Sigmoid colon (tissue), 6 donors: ENCODE measurements at regions not wholly inside any gene's neighbourhood (a gene's known extent, or its start where the extent isn't known, plus 50 kb on each side); places are given as distances from the start of the nearest gene placed in this dataset.

Source experiments
- DNase-seq: peaks from one replicate; pipeline ENCODE4 v3.0.0-alpha.2; 2019
- H3K27ac ChIP-seq, 4 donors: fragments of 200-600 bp; sonication (generic); one replicate each; pipeline ENCODE4 v1.5.1; 2016 to 2019; ENCODE audit warnings: mild to moderate bottlenecking in 1 of 4
- H3K27me3 ChIP-seq, 3 donors: fragments of 200-600 bp; sonication (generic); one replicate each; pipeline ENCODE4 v1.5.1; 2019; ENCODE audit warnings: mild to moderate bottlenecking in 1 of 3
- H3K36me3 ChIP-seq, 4 donors: fragments of 200-600 bp; sonication (generic); one replicate each; pipeline ENCODE4 v1.5.1; 2016 to 2019
- H3K4me1 ChIP-seq, 4 donors: fragments of 200-600 bp; sonication (generic); one replicate each; pipeline ENCODE4 v1.5.1; 2017 to 2019
- H3K4me3 ChIP-seq, 4 donors: fragments of 200-600 bp; sonication (generic); one replicate each; pipeline ENCODE4 v1.5.1; 2017 to 2019; ENCODE audit warnings: mild to moderate bottlenecking in 2 of 4, moderate library complexity in 1 of 4
- H3K9me3 ChIP-seq, 4 donors: fragments of 200-600 bp in 3 of 4; sonication (generic) in 3 of 4; one replicate each; pipeline versions ENCODE4 v1.5.1 to v1.6.1; 2013 to 2019
- EP300 ChIP-seq, 4 donors: sonication (generic); formaldehyde crosslinking; IDR thresholded peaks; one replicate each; pipeline ENCODE4 v1.6.1; 2017; ENCODE audit warnings: antibody characterized with exemption in 4 of 4
- POLR2A ChIP-seq, 2 donors: fragments of 450-650 bp; IDR thresholded peaks; one replicate each; pipeline ENCODE4 v1.6.1; 2016; ENCODE audit warnings: antibody characterized with exemption in 2 of 2, mild to moderate bottlenecking in 2 of 2, moderate library complexity in 2 of 2
- POLR2AphosphoS5 ChIP-seq, 4 donors: sonication (generic); formaldehyde crosslinking; IDR thresholded peaks; one replicate each; pipeline ENCODE4 v1.6.1; 2017; ENCODE audit warnings: antibody characterized with exemption in 4 of 4
- WGBS, 2 donors: extraction: QIAGEN DNeasy Blood & Tissue Kit; methylation state at CpG; one replicate each; pipeline ENCODE4 v1.1.7; 2013; 5-methylcytosine and 5-hydroxymethylcytosine counted together
- intact Hi-C: fragments of 100-400 bp; cut with DNase I; formaldehyde crosslinking; loops from one replicate; pipeline ENCODE4 v1.15.1; 2023
- TF ChIP-seq, protein P1 (sequence below), 4 experiments: fragments of 450-650 bp in 3 of 4; fragments of 200-600 bp in 1 of 4; IDR thresholded peaks; one replicate each; pipeline ENCODE4 v1.5.1; 2016 to 2019; ENCODE audit warnings: antibody characterized with exemption in 4 of 4, mild to moderate bottlenecking in 3 of 4, moderate library complexity in 2 of 4
- donor health status: healthy with polysubstance abuse.
- donor health status: healthy.

DNA sequence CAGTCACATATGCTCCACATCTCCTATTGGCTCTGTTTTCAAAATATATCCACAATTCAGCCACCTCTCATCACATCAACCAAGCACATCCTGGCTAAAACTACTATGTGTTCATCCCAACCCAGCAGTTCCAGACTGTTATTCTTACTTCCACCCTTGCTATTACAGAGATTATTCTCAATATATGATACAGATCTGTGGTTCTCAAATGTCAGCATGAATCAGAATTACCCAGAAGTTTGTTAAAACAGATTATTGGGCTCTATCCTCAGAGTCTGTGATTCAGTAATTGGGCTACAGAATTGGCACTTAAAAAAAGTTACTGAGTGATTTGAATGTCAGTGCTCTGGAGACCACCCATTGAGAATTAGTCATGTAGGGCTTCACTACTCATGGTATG lies 78.8 kb upstream of the IZUMO3 start:
- Histone ChIP-seq H3K27ac (no peak overlapping the region), H3K9me3 (no peaks in the 10 kb centered on the region), H3K4me3 (no peak overlapping the region), H3K27me3 (no peaks in the 10 kb centered on the region), H3K36me3 (no peaks in the 10 kb centered on the region), H3K4me1 (no peaks in the 10 kb centered on the region)
- DNase-seq: no peak
- TF ChIP-seq POLR2A (IDR thresholded peaks at IDR 0.05) (no peak), POLR2AphosphoS5 (IDR thresholded peaks at IDR 0.05) (no peak), EP300 (IDR thresholded peaks at IDR 0.05) (no peak)
- TF ChIP-seq, protein P1, sequence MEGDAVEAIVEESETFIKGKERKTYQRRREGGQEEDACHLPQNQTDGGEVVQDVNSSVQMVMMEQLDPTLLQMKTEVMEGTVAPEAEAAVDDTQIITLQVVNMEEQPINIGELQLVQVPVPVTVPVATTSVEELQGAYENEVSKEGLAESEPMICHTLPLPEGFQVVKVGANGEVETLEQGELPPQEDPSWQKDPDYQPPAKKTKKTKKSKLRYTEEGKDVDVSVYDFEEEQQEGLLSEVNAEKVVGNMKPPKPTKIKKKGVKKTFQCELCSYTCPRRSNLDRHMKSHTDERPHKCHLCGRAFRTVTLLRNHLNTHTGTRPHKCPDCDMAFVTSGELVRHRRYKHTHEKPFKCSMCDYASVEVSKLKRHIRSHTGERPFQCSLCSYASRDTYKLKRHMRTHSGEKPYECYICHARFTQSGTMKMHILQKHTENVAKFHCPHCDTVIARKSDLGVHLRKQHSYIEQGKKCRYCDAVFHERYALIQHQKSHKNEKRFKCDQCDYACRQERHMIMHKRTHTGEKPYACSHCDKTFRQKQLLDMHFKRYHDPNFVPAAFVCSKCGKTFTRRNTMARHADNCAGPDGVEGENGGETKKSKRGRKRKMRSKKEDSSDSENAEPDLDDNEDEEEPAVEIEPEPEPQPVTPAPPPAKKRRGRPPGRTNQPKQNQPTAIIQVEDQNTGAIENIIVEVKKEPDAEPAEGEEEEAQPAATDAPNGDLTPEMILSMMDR (IDR thresholded peaks at IDR 0.05): no peak
- intact Hi-C loops: no loop called here

DNA sequence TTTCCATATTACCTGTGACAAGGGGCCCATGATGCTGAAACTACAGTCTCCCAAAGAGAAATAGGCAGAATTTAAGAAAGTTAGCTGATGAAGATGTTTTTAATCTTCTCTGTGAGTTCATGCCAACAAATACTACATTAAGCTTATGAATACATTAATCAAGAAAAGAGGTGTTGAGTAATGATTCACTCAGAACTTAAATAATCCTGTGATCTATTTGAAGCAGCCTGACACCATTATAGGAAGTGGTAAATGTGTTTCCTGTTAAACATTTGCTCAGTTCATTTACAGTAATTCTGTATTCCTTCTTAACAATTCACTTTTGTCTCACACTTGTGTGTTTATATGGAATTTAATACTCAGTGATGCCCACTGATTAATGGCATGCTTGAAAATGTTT lies 75.0 kb upstream of the IZUMO3 start:
- Histone ChIP-seq H3K4me3 (no peak overlapping the region), H3K27ac (no peak overlapping the region)

DNA sequence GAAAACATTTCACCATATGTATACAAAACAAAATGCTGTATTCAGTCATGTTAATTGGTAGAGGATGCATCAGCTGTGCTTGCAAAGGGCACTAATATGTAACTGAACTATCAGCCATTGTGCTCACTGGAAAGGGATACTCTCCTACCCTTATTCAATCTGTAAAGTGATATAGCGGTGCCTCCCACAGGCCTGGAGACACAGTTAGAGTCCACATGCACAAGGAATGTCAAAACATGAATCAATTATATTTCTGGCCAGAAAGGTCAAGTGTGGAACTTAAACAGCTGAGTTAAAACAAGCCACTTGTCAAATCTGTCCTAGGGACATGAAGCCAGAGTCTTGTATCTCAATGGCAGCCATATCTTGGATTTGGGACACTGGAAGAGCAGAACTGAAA lies 71.2 kb upstream of the IZUMO3 start:
- no peak overlapping the region for H3K4me3 ChIP-seq
- intact Hi-C loops: no loop called here
- WGBS, 2 donors: 76 to 82% methylated on average over 1 of the region's 1 CpG
- no peak overlapping the region for H3K27ac ChIP-seq
- no peaks in the 10 kb centered on the region for H3K27me3 ChIP-seq
- H3K36me3 ChIP-seq: no peaks in the 10 kb centered on the region
- H3K4me1 ChIP-seq: no peaks in the 10 kb centered on the region
- no peaks in the 10 kb centered on the region for H3K9me3 ChIP-seq
- no peak for DNase-seq
- TF ChIP-seq EP300 (IDR thresholded peaks at IDR 0.05) (no peak), POLR2AphosphoS5 (IDR thresholded peaks at IDR 0.05) (no peak), POLR2A (IDR thresholded peaks at IDR 0.05) (no peak)
- TF ChIP-seq, protein P1 (IDR thresholded peaks at IDR 0.05): no peak

More for the DNA sequence above, 75.0 kb upstream of the IZUMO3 start:
- H3K36me3 ChIP-seq: no peaks in the 10 kb centered on the region
- intact Hi-C loops: no loop called here
- H3K27me3 ChIP-seq: no peaks in the 10 kb centered on the region
- TF ChIP-seq POLR2AphosphoS5 (IDR thresholded peaks at IDR 0.05): no peak
- TF ChIP-seq, protein P1 (IDR thresholded peaks at IDR 0.05): no peak
- DNase-seq: no peak
- no peaks in the 10 kb centered on the region for H3K9me3 ChIP-seq
- H3K4me1 ChIP-seq: no peaks in the 10 kb centered on the region

DNA sequence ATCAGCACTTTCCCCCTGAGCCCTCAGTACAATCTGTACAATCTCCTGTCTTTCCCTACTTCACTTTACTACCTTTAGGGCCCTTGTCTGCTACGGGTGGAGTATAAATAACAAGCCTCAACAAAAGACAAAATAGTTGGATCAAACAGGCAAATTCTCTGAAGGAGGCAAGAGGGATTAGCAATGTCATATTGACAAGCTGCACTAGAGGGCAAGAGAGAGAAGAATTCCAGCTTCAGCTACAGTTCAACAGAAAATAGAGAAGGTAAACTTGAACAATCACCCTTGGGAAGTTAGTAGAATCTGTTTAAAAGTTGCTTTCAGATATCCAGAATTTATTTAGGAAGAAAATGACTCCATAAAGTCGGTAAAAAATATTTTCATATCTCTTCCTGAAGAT lies 68.4 kb upstream of the IZUMO3 start:
- intact Hi-C loops: no loop called here
- Histone ChIP-seq H3K27ac (no peak overlapping the region), H3K4me3 (no peak overlapping the region), H3K36me3 (no peaks in the 10 kb centered on the region), H3K9me3 (no peaks in the 10 kb centered on the region), H3K4me1 (no peaks in the 10 kb centered on the region), H3K27me3 (no peaks in the 10 kb centered on the region)
- DNase-seq: no peak
- WGBS, 2 donors: 39 to 40% methylated on average over 2 of the region's 2 CpGs
- TF ChIP-seq, protein P1 (IDR thresholded peaks at IDR 0.05): no peak
- no peak for TF ChIP-seq EP300 (IDR thresholded peaks at IDR 0.05)
- no peak for TF ChIP-seq POLR2AphosphoS5 (IDR thresholded peaks at IDR 0.05)
- TF ChIP-seq POLR2A (IDR thresholded peaks at IDR 0.05): no peak

DNA sequence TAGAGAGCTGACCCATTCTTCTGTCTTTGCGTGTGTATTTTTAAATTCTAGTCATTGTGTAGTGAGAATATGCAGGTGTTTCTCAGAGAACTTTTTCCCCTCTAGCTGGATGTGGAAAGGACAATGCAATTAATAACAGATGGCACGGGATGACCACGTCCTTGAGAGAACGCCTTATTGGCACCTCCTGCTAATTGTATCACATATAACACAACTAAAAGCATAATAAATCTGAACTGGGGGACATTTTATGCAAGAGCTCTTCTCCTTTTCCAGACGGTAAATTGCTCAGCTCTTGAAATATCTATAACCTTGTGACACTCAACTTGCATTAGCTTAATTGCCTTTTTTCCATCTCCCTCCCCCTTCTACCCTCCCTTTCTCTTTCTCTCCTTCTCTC lies 62.9 kb upstream of the IZUMO3 start:
- H3K4me1 ChIP-seq: no peaks in the 10 kb centered on the region
- no peaks in the 10 kb centered on the region for H3K9me3 ChIP-seq
- H3K36me3 ChIP-seq: no peaks in the 10 kb centered on the region
- H3K27ac ChIP-seq: no peak overlapping the region
- WGBS, 2 donors: 67 to 75% methylated on average over 5 of the region's 5 CpGs
- no peaks in the 10 kb centered on the region for H3K27me3 ChIP-seq
- no peak for DNase-seq
- TF ChIP-seq POLR2AphosphoS5 (IDR thresholded peaks at IDR 0.05): no peak
- TF ChIP-seq POLR2A (IDR thresholded peaks at IDR 0.05): no peak
- TF ChIP-seq, protein P1 (IDR thresholded peaks at IDR 0.05): no peak
- no peak for TF ChIP-seq EP300 (IDR thresholded peaks at IDR 0.05)
- intact Hi-C loops: no loop called here
- H3K4me3 ChIP-seq: no peak overlapping the region
